ENCODE measurements at regions not wholly inside any gene's neighbourhood (a gene's known extent, or its start where the extent isn't known, plus 50 kb on each side); places are given as distances from the start of the nearest gene placed in this dataset.
"Not testable (repeated sequence)": the region's sequence is repeated elsewhere in the genome, so short reads cannot be mapped to it uniquely, and the experiment has no call there.

- peak; percentile 36; the same call in 1 of the 2 replicates for TF ChIP-seq POLR2A (IDR thresholded peaks at IDR 0.05; ENCODE audit: low read depth, low read length)
- TF ChIP-seq CTCF (conservative IDR thresholded peaks at IDR 0.05; ENCODE audit: low read depth, low read length); RCOR1 (IDR thresholded peaks at IDR 0.05; ENCODE audit: insufficient replicate concordance, low read length); SMC3 (IDR thresholded peaks at IDR 0.05; ENCODE audit: low read depth, low read length): not testable (repeated sequence)
- TF ChIP-seq, protein P1, sequence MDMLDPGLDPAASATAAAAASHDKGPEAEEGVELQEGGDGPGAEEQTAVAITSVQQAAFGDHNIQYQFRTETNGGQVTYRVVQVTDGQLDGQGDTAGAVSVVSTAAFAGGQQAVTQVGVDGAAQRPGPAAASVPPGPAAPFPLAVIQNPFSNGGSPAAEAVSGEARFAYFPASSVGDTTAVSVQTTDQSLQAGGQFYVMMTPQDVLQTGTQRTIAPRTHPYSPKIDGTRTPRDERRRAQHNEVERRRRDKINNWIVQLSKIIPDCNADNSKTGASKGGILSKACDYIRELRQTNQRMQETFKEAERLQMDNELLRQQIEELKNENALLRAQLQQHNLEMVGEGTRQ (IDR thresholded peaks at IDR 0.05; ENCODE audit: low read depth, low read length), result not testable (repeated sequence)
Measured at GRCh38 chr1:85525591-85525991, 55.0 kb upstream of the CCN1 start.

Measured in IMR-90 (cell line).